ENCODE measurements at regions not wholly inside any gene's neighbourhood (a gene's known extent, or its start where the extent isn't known, plus 50 kb on each side); places are given as distances from the start of the nearest gene placed in this dataset.

- DNase-seq (ENCODE audit: low read depth, low spot score), result no peak
Observed at GRCh38 chr3:106381939-106382335, 513.1 kb upstream of the CBLB start.

GRCh38 chr3:106386050-106386449 is 517.2 kb upstream of the CBLB start:
- DNase-seq (ENCODE audit: low read depth, low spot score), result no peak

DNA sequence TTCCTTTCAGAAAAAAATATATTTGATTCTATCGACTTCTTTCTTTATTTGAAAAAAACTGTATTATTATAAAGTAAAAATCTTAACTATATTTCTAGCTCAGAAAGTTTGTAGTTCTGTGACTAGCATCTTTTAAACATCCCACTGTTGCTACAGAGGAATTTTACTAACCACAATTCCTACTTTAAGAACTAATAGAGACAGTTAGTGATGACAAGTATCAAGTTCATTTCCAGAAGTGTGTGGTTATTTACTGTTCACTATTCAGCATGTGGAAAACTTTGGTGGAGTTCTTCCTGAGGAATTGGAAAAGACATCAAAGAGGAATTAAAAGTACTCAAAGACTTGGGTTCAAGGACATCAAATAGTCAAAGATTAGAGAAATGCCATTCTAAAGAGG is 524.1 kb upstream of the CBLB start:
- no peak for DNase-seq (ENCODE audit: low read depth, low spot score)

- no peak for DNase-seq (ENCODE audit: low read depth, low spot score)
Observed at GRCh38 chr3:106397006-106397405, 528.2 kb upstream of the CBLB start.

GRCh38 chr3:106398891-106399600 is 530.2 kb upstream of the CBLB start:
- no peak for DNase-seq (ENCODE audit: low read depth, low spot score)

DNA sequence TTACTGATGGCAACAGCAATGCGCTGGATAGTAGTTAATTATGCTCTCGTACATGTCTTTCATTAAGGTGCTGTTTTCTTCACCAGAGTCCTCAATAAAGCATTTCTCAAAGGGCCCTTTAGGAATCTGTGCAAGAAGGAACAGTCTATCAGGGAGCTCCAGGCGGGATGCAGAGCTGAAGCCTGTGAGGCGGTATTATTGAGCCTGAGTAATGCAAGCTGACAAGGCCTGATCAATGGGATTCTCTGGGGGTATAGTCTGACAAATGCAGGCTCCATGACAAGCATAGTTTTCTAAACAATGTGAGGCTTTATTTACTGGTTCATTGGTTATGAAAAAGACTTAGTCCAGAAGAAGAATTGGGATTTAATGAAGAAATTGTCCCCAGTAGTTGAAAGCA is 530.9 kb upstream of the CBLB start:
- DNase-seq (ENCODE audit: low read depth, low spot score), result no peak

DNA sequence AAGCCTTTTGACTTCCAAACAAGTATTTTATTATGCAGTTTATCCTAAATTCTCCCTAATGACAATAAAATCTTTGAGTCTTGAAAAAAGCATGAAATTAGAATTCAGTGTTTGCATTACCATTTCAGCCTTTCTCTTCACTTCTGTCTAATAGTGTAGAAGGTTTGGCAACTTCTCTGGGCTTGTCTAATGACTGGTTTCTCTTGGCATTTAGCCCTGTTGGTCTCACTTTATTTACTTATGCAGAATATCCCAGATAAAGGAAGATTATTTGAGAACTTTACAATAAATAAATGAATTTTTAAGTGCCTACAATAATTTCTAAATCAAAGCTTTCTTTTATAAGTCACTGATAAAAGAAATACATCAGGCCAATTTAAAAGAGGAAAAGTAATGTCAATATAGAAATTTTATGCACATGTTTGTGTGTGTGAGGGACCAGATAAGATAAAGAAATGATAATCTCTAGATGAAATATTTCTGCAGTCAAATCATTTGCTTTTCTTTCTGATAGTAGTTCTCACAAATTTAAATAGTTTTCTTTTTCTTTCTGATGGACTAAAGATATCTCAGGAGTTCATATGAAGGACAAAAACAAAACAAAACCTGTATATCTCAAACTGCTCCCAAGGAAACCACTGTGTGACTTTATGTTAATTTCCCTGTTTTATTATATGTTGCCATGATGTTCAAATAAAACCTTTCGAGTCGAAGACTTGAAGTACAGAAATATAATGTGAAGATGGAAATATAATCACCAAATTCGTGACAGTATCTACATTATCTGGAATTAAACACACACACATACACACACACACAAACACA is 533.1 kb upstream of the CBLB start:
- DNase-seq (ENCODE audit: low read depth, low spot score), result no peak

GRCh38 chr3:106403371-106404145 is 534.7 kb upstream of the CBLB start:
- no peak for DNase-seq (ENCODE audit: low read depth, low spot score)

GRCh38 chr3:106413683-106414082 is 544.9 kb upstream of the CBLB start:
- DNase-seq (ENCODE audit: low read depth, low spot score), result no peak

- DNase-seq (ENCODE audit: low read depth, low spot score), result no peak
Observed at GRCh38 chr3:106420628-106421027, 551.8 kb upstream of the CBLB start.

DNA sequence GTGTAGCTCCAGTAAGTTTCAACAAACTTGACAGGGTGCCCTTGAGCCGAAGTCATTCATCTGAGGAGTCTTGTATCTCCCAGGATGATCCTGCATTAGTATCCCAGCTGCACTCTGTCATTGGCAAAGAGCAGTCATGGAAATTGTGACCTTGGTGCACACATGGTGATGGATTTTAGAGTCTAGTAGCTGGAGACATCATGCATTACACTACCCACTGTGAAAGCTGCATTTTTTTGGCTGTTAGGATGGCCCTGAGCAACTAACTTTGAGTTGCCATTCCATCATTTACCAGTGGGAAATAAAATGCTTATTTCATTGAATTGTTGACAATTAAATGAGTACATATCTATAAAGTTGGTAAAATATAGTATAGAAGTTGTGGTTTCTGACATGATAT is 552.6 kb upstream of the CBLB start:
- DNase-seq (ENCODE audit: low read depth, low spot score), result no peak

- no peak for DNase-seq (ENCODE audit: low read depth, low spot score)
Observed at GRCh38 chr3:106421909-106422308, 553.1 kb upstream of the CBLB start.

GRCh38 chr3:106423321-106424225 is 554.8 kb upstream of the CBLB start:
- no peak for DNase-seq (ENCODE audit: low read depth, low spot score)

DNA sequence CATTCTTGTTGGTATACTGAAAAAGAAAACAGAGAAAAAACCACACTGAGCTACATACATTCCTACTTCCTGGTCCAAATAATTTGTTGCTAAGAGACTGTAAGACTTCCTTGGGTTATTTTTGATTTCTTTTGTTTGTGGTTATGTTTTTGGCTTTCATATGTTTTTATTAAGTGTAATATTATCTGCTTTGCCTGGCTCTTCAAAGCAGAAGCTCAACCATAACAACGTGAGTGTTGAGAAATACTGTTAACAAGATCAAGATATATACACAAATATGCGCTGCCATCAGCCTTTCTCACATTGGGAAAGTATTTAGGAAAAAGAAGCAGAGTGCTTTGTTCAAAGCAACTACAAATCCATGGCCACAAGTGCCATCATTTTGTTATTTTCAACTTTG is 556.2 kb upstream of the CBLB start:
- peak; percentile 60 for DNase-seq (ENCODE audit: low read depth, low spot score)

DNA sequence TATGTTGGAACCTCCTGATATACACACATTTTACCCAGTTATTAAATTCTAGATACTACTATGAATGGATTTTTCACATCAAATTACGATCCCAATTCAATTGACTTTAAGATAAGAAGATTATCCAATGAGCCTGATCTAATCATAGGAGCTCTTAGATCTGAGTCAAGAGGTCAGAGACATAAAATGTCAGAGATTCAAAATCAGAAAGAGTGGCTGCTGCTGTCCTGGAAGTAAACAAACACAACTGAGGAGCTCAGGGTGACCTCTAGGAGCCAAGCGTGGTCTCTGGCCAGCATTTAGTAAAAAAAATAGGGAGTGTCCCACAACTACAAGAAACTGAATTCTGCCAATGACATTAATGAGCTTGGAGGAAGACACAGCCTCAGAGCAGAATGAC is 557.1 kb upstream of the CBLB start:
- no peak for DNase-seq (ENCODE audit: low read depth, low spot score)

DNA sequence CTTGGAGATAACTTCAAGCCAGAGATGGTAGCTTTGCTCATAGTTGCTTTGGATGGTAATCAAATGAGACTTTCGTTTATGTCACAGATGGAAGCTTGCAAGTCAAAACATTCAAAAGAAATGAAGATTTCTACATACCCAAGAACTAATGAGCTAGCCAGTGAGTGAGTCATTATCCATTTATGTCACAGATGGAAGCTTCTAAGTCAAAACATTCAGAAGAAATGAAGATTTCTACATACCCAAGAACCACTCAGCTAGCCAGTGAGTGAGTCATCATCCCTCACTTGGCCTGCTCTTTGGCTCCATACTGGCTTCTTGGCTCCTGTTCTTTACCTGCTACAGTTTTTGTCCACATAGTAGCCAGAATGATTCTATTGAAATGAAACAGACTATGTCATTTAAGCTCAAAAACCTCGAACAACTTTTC is 559.8 kb upstream of the CBLB start:
- peak; percentile 74 for DNase-seq (ENCODE audit: low read depth, low spot score)

GRCh38 chr3:106431721-106432120 is 562.9 kb upstream of the CBLB start:
- no peak for DNase-seq (ENCODE audit: low read depth, low spot score)

- DNase-seq (ENCODE audit: low read depth, low spot score), result no peak
Observed at GRCh38 chr3:106435899-106436453, 567.2 kb upstream of the CBLB start.

DNA sequence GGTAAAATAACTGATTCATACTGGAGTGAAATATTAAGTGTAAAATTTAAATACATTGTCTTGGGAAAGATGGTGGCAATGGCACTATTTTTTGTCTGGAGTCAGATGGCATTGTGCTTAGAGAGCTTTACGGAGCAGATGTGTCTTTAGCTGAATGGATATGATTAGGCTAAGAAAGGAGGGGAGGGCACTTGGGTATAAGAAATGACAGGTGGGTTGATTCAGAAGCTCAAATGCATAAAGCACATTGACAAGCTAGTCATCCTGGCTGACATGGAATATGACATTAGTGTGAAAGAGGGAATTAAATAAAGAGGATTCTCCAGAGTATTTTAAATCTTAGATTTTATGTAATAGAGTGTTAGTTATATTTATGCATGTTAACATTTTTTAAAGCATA is 570.1 kb upstream of the CBLB start:
- DNase-seq (ENCODE audit: low read depth, low spot score), result no peak

DNA sequence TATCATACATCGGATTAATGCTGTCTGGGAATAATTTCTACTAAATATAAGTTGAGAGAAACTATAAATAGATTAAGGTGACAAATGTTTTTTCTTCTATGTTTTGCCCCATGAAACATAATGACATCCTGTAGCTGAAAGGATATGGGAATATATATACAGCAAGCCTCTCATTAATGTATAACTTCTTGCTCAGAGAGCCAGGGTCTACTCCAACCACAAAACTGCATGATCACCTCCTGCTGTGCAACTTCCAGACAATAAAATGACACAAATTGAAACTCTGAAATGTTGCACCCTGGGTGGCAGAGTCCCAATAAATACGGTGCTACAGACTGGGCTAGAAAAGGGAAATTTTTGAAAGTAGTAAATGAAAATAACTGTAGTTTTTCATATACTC is 571.9 kb upstream of the CBLB start:
- no peak for DNase-seq (ENCODE audit: low read depth, low spot score)

GRCh38 chr3:106446271-106446670 is 577.5 kb upstream of the CBLB start:
- no peak for DNase-seq (ENCODE audit: low read depth, low spot score)

Data from smooth muscle cell of the brain vasculature (primary cell).